ENCODE measurements at regions not wholly inside any gene's neighbourhood (a gene's known extent, or its start where the extent isn't known, plus 50 kb on each side); places are given as distances from the start of the nearest gene placed in this dataset.

DNA sequence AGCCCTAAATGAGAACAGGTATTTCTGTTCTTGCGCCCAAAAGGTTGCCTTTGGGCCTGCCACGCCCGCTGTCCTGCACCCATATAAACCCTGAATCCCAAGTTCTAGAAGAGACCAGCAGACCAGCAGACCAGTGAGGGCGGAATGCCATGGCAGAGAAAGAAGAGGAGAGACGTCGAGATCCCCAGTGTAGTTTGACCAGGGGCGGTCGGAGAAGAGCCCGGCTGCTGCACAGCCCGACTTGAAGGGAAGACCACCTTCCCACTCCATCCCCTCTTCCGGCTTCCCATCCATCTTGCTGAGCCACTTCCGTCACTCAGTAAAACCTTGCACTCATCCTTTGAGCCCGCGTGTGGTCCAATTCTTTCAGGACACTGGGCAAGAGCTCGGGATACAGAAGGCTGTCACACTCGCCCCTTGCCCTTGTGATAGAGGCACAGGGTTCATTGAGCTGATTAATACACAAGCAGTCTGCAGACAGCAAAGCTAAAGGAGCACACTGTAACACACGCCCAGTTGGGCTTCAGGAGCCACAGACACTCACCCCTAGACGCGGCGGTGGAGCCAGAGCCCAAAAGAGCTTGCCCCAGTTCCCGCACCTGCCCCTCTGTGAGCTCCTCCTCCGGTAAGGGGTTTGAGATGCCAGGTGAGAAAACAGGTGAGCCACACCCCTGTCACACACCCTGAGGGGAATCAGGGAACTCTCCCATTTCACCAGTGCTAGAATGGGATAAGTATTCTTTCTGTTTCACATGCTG is 230.8 kb downstream of the PCDH10 start:
- TF ChIP-seq POLR2A (IDR thresholded peaks at IDR 0.05) (no peak), POLR2AphosphoS5 (IDR thresholded peaks at IDR 0.05) (no peak)
- TF ChIP-seq, protein P1, sequence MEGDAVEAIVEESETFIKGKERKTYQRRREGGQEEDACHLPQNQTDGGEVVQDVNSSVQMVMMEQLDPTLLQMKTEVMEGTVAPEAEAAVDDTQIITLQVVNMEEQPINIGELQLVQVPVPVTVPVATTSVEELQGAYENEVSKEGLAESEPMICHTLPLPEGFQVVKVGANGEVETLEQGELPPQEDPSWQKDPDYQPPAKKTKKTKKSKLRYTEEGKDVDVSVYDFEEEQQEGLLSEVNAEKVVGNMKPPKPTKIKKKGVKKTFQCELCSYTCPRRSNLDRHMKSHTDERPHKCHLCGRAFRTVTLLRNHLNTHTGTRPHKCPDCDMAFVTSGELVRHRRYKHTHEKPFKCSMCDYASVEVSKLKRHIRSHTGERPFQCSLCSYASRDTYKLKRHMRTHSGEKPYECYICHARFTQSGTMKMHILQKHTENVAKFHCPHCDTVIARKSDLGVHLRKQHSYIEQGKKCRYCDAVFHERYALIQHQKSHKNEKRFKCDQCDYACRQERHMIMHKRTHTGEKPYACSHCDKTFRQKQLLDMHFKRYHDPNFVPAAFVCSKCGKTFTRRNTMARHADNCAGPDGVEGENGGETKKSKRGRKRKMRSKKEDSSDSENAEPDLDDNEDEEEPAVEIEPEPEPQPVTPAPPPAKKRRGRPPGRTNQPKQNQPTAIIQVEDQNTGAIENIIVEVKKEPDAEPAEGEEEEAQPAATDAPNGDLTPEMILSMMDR (IDR thresholded peaks at IDR 0.05): no peak

All from breast epithelium (tissue), 3 donors.